ENCODE measurements at regions not wholly inside any gene's neighbourhood (a gene's known extent, or its start where the extent isn't known, plus 50 kb on each side); places are given as distances from the start of the nearest gene placed in this dataset. TPM values are rescaled to one million over a fixed set of nuclear protein-coding genes. Genes with fewer than 3 reads are reported as not detected.

DNA sequence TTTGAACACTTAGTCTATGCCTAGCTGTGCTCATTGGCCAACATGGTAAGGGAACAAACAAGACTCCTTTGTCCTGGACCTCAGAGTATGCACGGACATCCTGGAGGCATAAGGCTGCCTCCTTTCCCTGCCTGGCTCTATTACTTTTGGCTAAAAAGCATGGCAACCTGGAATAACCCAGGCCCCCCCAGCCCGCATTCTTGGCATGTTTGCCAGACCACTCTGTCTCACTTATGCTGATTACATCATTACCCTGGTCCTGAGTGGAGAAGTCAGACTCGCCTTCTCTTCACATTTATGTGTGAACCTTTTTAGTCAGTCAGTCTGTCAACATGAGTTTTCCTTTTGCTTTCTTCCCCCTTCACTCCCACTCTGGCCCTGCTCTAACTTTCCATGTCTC, 58.0 kb upstream of the ELK3 start:
- Histone ChIP-seq H3K27me3 (ENCODE audit: control insufficient read depth, insufficient read depth, low read length) (peaks cover 11% of the 10 kb centered on the region), H3K9me3 (replicated peaks; ENCODE audit: low read length) (no peaks in the 10 kb centered on the region), H3K9ac (ENCODE audit: low read depth, low read length) (no peak overlapping the region), H3K4me2 (ENCODE audit: low read length) (peak overlapping the region; percentile 57), H3K4me3 (ENCODE audit: low read length) (no peak overlapping the region), H3K36me3 (ENCODE audit: insufficient read depth, low read length) (no peaks in the 10 kb centered on the region), H3K4me1 (ENCODE audit: control insufficient read depth, insufficient read depth, low read length) (peaks cover 18% of the 10 kb centered on the region)

- peak overlapping the region; percentile 57 for H3K4me2 ChIP-seq (ENCODE audit: low read length)
- no peaks in the 10 kb centered on the region for H3K36me3 ChIP-seq (ENCODE audit: insufficient read depth, low read length)
- H3K27me3 ChIP-seq (ENCODE audit: control insufficient read depth, insufficient read depth, low read length): peaks cover 5% of the 10 kb centered on the region
- H3K9me3 ChIP-seq (replicated peaks; ENCODE audit: low read length): no peaks in the 10 kb centered on the region
- no peak overlapping the region for H3K4me3 ChIP-seq (ENCODE audit: low read length)
- peaks cover 24% of the 10 kb centered on the region for H3K4me1 ChIP-seq (ENCODE audit: control insufficient read depth, insufficient read depth, low read length)
- H3K9ac ChIP-seq (ENCODE audit: low read depth, low read length): no peak overlapping the region
Observed at GRCh38 chr12:96136725-96137378, 57.3 kb upstream of the ELK3 start.

DNA sequence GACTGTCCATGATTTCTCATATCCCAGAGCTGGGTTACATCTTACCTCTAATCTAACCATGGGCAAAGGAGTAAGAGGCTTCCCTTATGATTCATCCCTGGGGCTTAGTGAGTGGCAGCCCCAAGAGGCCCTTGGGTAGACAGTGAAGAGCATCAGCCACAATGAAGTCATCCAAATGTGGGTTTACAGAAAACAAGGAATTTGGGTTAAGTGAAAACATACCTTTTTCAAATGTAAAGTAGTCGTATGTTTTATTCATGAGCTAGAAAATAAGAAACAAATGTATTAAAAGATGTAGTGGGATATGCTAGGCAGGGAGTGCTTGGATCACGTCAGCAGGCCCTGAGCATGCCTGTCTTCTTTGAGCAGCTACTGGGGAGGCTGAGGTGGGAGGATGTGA, 54.0 kb upstream of the ELK3 start:
- Histone ChIP-seq H3K36me3 (ENCODE audit: insufficient read depth, low read length) (no peaks in the 10 kb centered on the region), H3K9me3 (replicated peaks; ENCODE audit: low read length) (no peaks in the 10 kb centered on the region), H3K4me3 (ENCODE audit: low read length) (no peak overlapping the region), H3K4me1 (ENCODE audit: control insufficient read depth, insufficient read depth, low read length) (peaks cover 25% of the 10 kb centered on the region), H3K27me3 (ENCODE audit: control insufficient read depth, insufficient read depth, low read length) (no peaks in the 10 kb centered on the region), H3K9ac (ENCODE audit: low read depth, low read length) (no peak overlapping the region), H3K4me2 (ENCODE audit: low read length) (no peak overlapping the region)

GRCh38 chr12:96141216-96141912, 52.8 kb upstream of the ELK3 start:
- no peak overlapping the region for H3K4me3 ChIP-seq (ENCODE audit: low read length)
- peaks cover 18% of the 10 kb centered on the region for H3K4me1 ChIP-seq (ENCODE audit: control insufficient read depth, insufficient read depth, low read length)
- no peak overlapping the region for H3K9ac ChIP-seq (ENCODE audit: low read depth, low read length)
- no peaks in the 10 kb centered on the region for H3K9me3 ChIP-seq (replicated peaks; ENCODE audit: low read length)
- H3K27me3 ChIP-seq (ENCODE audit: control insufficient read depth, insufficient read depth, low read length): no peaks in the 10 kb centered on the region
- H3K4me2 ChIP-seq (ENCODE audit: low read length): no peak overlapping the region
- H3K36me3 ChIP-seq (ENCODE audit: insufficient read depth, low read length): no peaks in the 10 kb centered on the region

DNA sequence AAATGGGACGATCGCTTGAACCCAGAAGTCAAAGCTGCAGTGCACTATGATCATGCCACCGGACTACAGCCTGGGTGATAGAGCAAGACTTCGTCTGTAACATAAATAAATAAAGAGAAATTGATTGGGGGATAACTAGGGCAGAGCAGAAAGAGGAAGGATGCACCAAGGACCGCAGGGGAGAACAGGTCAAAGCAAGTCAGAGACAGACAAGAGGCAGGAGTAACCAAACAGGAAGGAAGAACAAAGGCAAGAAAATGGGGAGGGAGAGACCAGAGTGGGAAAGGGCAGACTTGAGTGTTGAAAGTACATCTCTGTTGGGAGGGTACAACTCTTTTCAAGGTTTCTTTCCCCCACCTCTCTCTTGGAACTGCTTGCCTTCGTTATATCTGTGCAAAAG, 50.8 kb upstream of the ELK3 start:
- Histone ChIP-seq H3K27me3 (ENCODE audit: control insufficient read depth, insufficient read depth, low read length) (no peaks in the 10 kb centered on the region), H3K9ac (ENCODE audit: low read depth, low read length) (no peak overlapping the region), H3K4me1 (ENCODE audit: control insufficient read depth, insufficient read depth, low read length) (peaks cover 11% of the 10 kb centered on the region), H3K4me3 (ENCODE audit: low read length) (no peak overlapping the region), H3K9me3 (replicated peaks; ENCODE audit: low read length) (no peaks in the 10 kb centered on the region), H3K36me3 (ENCODE audit: insufficient read depth, low read length) (no peaks in the 10 kb centered on the region), H3K4me2 (ENCODE audit: low read length) (no peak overlapping the region)

- no peak overlapping the region for H3K9ac ChIP-seq (ENCODE audit: low read depth, low read length)
- no peaks in the 10 kb centered on the region for H3K9me3 ChIP-seq (replicated peaks; ENCODE audit: low read length)
- no peak overlapping the region for H3K4me3 ChIP-seq (ENCODE audit: low read length)
- no peaks in the 10 kb centered on the region for H3K36me3 ChIP-seq (ENCODE audit: insufficient read depth, low read length)
- H3K27me3 ChIP-seq (ENCODE audit: control insufficient read depth, insufficient read depth, low read length): no peaks in the 10 kb centered on the region
- peaks cover 11% of the 10 kb centered on the region for H3K4me1 ChIP-seq (ENCODE audit: control insufficient read depth, insufficient read depth, low read length)
- no peak overlapping the region for H3K4me2 ChIP-seq (ENCODE audit: low read length)
Observed at GRCh38 chr12:96143827-96144565, 50.2 kb upstream of the ELK3 start.

Small RNA genes in the stretch of these regions (small RNA-seq; reads per million reads assigned to genes)
- not detected for gene RN7SL88P

Measured in skeletal muscle satellite cell (primary cell).